GM19452 (cell line): ENCODE measurements at regions not wholly inside any gene's neighbourhood (a gene's known extent, or its start where the extent isn't known, plus 50 kb on each side); places are given as distances from the start of the nearest gene placed in this dataset.

Experiments used
- ATAC-seq: cut with Tn5 transposase; IDR thresholded peaks from one replicate; pipeline ENCODE4 v1.9.1; 2021; ENCODE audit not compliant: unreplicated experiment

DNA sequence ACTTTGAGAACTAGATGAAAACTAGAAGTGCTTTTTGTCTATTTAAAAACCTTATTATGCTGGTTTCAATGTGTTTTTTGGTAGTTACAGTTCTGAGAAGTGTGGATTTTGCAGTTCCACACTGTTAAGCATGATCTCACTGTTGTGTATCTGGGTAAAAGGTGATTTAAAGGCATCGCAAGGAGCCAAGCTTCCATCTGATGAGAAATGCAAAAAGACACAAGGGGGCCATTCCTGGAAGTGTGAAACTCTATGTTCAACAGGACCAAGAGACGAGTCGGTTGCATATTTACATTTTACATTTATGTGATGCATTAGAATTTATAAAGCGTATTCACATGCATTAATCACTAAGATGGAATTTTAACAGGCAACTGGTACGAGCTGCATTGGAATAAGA lies 490.8 kb downstream of the NPIPA7 start:
- no peak for ATAC-seq

DNA sequence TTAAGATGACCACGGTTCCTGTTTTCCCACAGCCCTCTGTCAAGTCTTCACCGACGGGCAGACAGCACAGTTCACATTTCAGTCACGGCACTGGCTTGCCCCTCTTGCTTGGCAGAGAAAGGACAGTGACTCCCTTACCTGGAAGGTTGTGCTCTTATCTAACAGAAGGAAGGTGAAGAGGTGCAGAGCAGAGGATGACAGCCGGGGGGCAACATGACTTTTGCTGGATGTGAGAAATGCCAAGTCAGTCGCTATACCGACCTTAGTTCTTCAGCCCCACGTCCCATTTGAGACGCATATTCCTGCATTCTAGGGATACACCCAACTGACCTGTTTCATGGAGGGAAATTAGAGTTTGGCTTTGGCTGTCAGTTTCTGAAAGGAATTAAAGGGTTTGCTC lies 492.3 kb downstream of the NPIPA7 start:
- no peak for ATAC-seq

DNA sequence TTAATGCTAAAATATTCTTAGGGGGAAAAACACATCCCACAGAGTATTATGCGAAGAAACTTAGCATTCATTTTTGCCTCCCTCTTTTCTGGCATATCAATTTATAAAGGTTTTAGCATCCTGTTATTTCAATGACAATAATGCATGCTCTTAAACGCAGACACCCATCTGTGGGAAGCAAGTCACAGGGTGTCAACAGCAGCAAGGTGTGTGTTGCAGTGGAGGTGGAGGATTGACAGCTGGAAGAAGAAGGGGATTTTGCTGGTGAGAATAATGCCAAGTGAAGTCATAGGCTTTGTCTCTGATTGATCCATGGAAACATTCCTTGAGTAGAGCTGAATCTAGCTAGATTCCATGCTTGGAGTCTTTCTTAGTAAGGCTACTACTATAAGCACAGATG lies 498.1 kb downstream of the NPIPA7 start:
- no peak for ATAC-seq

DNA sequence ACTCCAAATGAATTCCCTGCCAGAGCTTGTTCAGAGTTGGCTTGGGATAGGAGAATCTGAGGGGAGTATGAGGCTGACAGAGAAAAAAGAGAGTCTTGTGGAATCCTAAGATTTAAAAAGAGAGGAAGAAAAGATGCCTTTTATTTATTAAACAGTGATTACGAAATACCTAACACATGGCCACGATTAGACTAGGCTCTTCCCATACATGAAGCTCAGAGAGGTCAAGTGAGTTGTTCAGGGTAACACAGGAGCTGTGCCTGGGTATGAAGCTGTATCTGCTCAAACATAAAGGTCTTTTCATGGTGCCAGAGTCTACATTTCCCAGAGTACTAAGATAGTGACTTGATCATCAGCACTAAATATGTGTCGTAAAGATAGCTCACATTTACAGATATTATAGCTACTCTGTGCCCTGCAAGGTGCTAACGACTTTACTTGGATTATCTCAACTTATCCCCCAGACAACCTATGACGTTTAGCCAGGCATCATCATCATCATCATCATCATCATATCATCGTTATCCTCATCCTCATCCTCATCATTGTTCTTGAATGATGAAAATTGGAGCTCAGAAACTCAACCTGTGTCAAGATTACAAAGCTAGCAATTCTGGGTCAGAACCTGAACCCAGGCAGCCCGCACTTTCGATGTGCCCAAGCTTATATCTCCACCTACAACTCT lies 500.8 kb downstream of the NPIPA7 start:
- ATAC-seq, result no peak

DNA sequence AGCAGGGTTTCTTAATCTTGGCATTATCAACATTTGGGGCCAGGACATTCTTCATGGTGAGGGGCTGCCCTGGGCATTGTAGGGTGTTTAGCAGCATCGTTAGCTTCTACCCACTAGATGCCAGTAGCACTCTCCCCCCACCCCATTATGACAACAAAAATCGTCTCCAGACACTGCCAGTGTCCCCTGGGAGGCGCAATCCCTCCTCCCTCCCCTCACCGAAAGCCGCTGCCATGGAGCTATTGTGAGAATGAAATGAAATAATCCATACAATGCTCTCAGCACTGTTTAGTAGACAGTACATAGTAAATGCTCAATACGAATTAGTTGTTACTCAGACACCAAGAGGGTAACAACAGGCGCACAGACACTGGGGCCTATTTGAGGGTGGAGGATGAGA lies 502.9 kb downstream of the NPIPA7 start:
- ATAC-seq, result no peak

DNA sequence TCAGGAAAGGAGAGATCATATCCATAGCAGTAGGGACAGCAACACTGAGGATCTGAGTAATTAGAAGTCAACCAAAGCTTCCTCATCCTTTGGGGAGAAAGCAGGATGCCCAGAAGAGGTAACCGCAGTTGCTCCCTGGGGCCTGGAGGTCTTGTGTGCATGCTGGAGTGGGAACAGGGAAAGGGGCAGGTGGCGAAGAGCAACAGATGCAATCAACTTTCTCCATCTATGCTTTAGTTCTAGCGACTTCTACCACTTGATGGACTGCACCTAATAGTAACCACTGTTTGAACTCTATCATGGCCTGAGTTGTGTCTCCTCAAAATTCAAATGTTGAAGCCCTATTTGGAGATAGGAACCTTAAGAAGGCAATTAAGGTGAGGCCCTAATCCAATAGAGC lies 503.8 kb downstream of the NPIPA7 start:
- no peak for ATAC-seq

DNA sequence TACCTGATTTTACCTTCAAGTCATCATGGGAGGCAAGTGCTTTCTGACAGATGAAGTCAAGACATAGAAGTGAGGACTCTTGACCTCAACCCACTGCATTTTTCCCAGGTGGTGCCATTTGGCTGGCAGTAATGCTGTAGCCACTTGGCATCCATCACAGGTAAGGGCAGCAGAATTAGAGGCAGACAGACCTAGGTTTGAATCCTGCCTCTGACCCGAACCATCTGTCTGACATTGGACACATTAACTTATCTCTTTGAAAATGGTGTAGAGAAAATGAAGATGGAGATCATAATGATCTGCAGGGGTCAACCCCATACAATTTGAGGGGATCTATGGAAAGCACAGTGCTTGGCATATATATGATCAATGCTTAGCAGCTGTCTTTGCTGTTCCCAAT lies 505.5 kb downstream of the NPIPA7 start:
- ATAC-seq, result no peak

DNA sequence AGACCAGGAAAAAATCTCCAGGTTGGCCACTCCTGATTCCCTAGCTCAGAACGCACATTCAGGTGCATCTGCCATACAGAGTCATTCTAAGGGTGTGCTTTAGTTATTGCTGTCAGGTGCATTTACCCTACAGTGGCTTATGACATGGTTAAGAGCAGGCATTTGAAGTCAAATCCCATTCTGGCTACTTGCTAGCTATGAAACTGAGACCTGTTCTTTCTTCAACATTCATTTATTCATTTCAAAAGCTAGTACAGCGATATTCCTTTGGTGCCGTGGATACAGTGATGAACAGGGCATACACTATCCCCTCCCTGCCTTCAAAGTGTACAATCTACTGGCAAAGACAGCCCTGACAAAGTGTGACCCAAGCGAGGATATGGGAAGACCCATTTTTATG lies 508.3 kb downstream of the NPIPA7 start:
- no peak for ATAC-seq

DNA sequence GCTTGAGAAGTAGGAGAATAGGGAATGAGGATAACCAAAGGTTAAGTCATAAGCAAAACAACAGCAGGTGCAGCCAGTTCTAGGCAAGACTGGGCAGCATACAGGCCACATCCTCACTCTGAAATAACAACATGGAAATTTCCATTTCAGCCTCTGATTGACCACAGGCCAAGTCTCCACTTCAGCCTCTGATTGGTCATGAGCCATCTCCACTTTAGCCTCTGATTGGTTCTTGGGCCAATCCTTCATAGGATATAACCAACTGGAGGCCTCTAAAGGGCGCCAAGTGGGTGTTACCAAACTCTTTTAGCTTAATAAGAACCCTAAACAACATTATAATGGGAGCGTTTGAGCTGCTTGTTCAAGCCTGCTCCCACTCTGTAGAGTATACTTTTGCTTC lies 512.0 kb downstream of the NPIPA7 start:
- no peak for ATAC-seq

DNA sequence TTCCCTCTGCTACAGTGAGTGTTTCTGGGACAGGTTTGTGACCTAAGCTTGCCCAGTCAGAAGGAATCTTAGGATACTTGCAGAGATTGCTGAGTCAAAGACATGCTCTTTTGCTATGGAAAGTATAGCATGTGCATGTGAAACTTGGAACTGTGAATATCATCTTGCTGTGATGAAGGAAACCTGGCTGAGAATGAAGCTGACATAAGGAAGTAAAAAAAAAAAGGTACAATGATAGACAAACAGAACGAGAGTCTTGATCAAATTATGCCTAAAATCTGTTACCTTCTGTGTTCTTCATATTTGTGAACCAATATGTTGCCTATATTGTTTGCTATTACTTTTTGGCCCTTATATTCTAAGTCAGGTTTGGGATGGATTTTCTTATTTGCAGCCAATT lies 525.7 kb downstream of the NPIPA7 start:
- no peak for ATAC-seq

DNA sequence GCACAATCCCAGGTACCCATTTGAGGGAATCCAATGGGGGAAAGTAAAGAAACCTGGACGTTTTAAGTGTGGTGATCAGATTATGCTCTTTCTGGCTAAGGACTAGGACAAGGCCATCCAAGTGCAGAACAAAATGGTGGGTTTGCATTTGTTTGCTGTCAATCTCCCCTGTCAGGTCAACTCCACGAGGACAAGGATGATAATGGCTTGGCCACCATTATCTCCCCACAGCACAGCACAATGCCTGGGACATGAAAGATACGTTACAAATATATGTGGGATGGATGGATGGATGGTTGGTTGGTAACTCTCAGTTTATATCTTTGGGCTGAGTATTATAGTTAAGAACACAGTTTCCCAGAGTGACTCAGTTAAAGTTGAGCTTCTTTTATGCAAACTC lies 526.9 kb downstream of the NPIPA7 start:
- ATAC-seq, result no peak

DNA sequence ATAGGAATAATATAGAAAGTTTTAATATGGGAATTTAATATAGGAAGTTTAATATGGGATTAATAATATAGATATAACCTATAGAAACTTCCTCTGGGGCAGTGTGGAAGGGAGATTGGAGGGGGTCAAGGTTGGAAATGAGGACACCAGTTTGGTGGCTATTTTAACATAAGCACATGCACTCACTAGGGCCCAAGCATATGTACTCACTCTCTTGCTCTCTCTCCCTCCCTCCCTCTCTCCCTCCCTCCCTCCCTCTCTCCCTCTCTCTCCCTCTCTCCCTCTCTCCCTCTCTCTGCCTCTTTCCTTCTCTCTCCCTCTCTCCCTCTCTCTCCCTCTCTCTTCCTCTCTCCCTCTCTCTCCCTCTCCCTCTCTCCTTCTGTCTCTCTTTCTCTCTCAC lies 528.1 kb downstream of the NPIPA7 start:
- ATAC-seq, result no peak

DNA sequence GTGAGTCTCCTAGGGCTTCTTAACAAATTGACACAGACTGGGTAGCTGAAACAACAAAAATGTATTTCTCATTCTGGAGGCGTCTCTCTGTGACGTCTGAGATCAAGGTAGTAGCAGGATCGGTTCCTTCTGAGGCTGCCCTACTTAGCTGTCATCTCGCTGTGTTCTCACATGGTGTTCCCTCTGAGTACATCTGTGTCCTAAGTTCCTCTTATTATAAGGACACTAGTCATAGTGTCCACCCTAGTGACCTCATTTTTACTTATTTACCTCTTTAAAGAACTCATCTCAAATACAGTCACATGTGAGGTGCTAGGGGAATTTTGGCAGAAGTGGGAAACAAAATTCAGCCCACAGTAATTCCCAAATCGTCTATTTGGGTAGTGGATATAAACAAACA lies 529.1 kb downstream of the NPIPA7 start:
- ATAC-seq, result no peak

DNA sequence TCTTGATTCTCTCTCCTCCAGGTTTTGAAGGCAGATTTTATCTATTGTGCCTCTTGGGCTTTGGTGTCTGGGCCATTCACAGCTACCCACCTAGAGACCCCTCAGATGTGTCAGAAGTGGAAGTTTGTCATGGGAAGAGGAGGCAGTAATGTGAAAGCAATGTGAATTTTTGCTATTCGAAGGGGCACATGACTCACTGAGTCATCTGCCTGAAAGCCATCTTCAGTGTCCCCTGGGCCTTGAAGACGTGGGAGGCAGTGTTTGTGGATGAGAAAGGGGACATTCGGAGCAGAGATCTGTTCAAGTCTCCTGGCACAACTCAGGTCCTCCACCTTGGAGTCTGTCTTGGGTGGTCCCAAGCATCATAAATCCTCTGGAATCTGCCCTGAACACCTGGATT lies 530.2 kb downstream of the NPIPA7 start:
- ATAC-seq, result no peak

DNA sequence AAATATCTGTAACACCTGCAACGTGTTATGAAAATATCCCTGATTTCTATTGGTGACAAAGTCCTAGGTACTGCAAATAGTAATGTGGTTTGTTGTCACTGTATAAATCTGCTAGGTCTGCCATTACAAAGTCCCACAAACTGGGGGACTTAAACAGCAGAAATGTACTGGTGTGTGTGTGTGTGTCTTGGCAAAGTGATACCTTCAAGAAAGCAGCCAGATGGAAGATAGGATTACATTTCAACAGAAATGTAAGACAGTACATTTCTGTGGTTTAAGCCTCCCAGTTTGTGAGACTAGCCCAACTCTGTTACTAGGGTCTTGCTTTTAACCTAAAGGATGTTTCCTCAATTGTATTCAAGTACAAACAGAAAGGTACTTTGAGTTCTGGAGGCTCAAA lies 531.7 kb downstream of the NPIPA7 start:
- no peak for ATAC-seq

DNA sequence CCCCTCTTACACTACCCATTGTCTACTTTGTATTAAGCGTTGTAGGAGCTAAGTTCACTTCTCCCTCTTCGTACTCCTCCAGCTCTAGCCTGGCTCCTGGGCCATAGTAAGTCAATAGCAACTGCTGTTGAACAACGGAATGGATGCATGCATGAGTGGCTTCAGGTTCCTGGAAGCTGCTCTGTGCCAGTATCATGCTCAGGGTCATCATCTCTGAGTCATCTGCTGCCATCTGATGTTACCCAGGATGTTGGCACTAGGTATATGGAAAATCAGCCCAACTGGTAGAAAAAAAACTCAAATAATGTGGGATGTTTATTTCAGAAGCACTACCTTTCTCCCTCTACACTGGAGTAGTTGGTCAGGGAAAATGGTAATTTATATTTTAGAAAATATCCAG lies 536.8 kb downstream of the NPIPA7 start:
- no peak for ATAC-seq

DNA sequence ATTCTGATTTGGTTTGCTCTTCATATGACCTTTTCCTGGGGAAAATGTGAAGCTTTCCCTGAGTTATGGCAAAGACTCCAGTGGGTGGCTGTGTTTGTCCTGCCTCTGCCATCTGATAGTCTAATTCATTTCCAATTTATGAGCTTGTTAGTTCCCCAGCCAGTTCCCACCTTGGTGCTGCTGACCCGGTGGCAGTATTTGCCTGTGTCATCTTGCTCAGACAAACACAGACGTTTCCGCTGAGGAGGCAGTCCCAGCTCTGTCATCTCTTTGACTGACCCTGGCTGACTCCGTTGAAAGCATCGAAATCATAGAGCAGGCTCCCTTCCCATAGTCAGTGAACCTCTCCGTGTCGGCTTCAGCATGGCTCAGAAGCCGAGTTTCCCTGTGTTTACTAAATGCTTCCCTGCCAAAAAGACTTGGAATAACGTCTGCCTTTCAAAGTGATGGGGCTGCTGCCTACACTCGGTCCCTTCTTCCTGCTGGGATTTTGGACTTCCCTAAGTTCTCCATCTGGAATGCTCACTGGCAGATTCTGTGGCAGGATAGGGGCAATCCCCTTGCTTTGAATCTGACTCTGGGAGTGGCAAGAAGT lies 538.3 kb downstream of the NPIPA7 start:
- ATAC-seq, result no peak

DNA sequence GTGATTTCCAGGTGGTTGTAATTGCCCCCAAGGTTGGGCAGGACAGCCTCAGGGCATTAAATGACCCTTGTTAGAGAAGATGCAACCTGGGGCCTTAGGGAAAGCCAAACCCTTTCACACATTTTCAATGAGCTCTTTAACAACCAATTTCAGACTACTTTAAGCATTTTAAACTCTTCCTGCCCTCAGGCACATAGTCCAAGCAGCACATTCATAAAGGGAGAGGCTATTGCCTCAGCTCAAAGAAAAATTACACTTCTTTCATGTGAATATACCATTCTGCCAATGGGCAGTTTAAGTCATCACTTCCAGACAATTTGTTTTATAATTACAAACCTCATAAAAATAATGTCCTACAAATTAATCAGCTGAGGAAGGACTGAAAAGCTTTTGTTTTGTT lies 544.5 kb downstream of the NPIPA7 start:
- no peak for ATAC-seq

DNA sequence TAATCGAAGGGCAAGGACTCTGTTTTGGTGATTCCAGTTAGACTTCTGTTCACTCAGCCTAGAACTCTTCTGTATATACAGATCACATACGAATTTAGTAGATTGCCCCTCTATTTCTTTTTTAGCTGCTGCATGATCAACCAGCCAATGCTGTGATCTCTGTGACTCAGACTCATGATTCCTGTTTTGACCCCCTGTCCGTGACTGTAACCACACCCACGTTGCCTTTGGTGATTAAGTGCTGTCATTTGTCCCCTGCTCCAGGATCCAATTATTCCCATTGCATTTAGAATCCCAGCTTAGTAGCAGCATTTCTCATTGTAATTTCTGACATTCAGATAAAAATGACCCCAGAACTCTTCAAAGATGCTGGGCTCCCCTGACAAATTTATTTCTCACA lies 545.7 kb downstream of the NPIPA7 start:
- ATAC-seq, result no peak

DNA sequence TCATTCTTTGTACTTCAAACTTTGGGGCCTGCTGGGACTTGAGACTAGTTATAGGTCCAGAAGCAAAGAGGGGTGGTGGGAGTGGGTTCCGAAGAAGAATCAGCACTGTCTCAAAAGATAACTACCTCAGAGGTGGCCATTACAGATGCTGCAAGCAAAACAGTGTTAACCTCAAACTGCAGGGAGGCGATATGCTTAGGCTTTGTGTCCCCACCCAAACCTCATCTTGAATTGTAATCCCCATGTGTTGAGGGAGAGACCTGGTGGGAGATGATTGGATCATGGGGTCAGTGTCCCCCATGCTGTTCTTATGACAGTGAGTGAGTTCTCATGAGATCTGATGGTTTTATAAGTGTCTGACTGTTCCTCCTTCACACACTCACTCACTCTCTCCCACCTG lies 545.3 kb downstream of the XYLT1 start:
- ATAC-seq, result no peak

DNA sequence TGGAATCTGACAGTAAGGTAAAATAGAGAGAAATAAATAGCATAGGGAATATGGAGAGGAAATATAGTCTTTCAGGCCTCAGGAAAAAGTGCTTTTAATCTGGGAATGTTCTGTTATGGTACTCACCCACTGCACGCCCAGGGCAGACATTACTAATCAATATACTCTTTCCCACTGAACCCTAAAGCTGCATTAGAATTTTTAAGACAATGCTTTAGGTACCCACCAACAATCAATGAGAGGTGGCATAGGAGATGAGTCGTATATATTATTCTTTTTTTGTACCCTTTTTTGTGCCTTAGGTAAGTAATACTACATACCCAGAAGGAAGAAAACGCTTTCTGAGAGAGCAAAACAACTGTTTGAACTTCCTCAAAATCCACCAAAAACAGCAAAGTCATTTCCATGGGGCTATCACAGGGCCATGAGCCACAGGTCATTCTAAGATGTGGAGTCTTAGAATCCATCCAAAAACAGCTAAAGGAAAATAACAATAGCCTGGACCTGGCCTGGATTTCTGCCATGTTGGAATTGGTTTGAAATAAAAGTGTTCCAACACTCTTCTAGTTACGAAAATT lies 542.1 kb downstream of the XYLT1 start:
- ATAC-seq, result no peak

DNA sequence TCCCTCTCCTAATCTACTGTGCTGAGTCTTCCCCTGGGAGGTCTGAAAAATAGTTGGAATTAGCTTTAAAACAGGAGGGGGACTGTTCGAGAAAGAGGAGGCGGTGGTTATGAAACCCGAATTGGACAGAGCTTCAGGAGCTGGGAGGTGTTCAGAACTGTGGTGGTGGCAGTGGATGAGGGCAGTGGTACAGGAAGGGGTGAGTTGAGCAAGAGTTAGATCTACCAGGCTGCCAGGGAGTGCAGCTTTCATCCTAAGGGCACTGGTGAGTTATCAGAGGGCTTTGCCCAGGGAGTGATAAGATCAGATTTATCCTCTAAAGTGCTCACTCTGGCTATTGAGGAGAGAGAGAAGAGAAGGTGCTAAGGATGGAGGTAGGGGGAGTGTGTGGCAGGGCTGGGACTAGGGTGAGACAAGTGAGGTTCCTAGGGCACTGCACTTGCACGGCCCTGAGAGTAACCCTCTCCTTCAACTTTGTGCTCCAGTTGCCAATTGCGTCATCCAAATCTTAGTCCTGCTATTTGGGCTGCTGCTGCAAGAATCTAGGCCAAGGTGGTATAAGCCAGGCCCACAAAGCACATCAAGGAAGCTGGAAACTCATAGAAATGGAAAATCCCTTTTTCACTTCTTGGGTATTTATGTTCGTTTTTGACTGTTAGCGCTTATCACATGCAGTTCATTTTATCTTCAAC lies 540.3 kb downstream of the XYLT1 start:
- ATAC-seq, result no peak
